Pancreas (tissue), 10 donors: ENCODE measurements at regions not wholly inside any gene's neighbourhood (a gene's known extent, or its start where the extent isn't known, plus 50 kb on each side); places are given as distances from the start of the nearest gene placed in this dataset.
A peak's percentile ranks its signal among the peaks of the same experiment; 100 is the strongest.

Experiments used
- ATAC-seq, 4 donors: fragments of 200-7000 bp; cut with Tn5 transposase; one replicate each; pipeline versions ENCODE4 v1.8.0 to v1.9.1; 2020; ENCODE audit warnings: mild to moderate bottlenecking in 4 of 4, moderate library complexity in 4 of 4
- DNase-seq, 6 donors: peaks; one replicate each; pipeline ENCODE4 v3.0.0-alpha.2; 2020
- FAIRE-seq: peaks from 2 replicates; lab custom pipeline; 2012; peaks lifted over from hg19 to GRCh38; lab: Jason Lieb, UNC
- H3K27ac ChIP-seq, 4 donors: fragments of 200-600 bp; sonication (generic); 1 replicate in 3 of 4; 2 replicates in 1 of 4; pipeline versions ENCODE4 v1.5.0 to v1.8.0; 2020
- H3K27me3 ChIP-seq, 4 donors: fragments of 200-600 bp; one replicate each; pipeline ENCODE4 v1.8.0; 2021
- H3K36me3 ChIP-seq, 3 donors: fragments of 200-600 bp; sonication (generic) in 1 of 3; one replicate each; pipeline versions ENCODE4 v1.5.0 to v1.8.0; 2020 to 2021
- H3K4me1 ChIP-seq, 3 donors: fragments of 200-600 bp; one replicate each; pipeline ENCODE4 v1.8.0; 2021
- H3K4me3 ChIP-seq, 4 donors: fragments of 200-600 bp; sonication (generic) in 2 of 4; one replicate each; pipeline versions ENCODE4 v1.5.0 to v1.8.0; 2020 to 2021
- H3K9me3 ChIP-seq, 4 donors: fragments of 200-600 bp; one replicate each; pipeline ENCODE4 v1.8.0; 2021
- WGBS, 2 donors: extraction: QIAGEN DNeasy Blood & Tissue Kit; methylation state at CpG; one replicate each; pipeline ENCODE4 v1.1.7; 2013; 5-methylcytosine and 5-hydroxymethylcytosine counted together
- intact Hi-C, 3 donors: fragments of 100-400 bp; cut with DNase I; formaldehyde crosslinking; loops; one replicate each; pipeline versions ENCODE4 v1.11.1 to v1.14.2; 2022
- TF ChIP-seq, protein P1 (sequence below), 4 donors: fragments of 200-600 bp; sonication (generic) in 3 of 4; IDR thresholded peaks; one replicate each; pipeline versions ENCODE4 v1.5.0 to v1.8.0; 2021; ENCODE audit warnings: antibody characterized with exemption in 4 of 4
- donor health status: healthy with polysubstance abuse.
- donor health status: DM: no; HTN: no; CAD: no; lungs with moderate emphysema.
- donor health status: DM: no; HTN: no; CAD: no.
- donor health status: control.
- donor health status: control.
- donor health status: Bipolar disorder and iron deficiency.
- donor health status: DM: yes; HTN: yes; CAD: no.
- donor health status: DM: no; HTN: no; CAD: no.
- donor health status: DM: no; HTN: no; CAD: no.
- donor health status: DM: yes; HTN: yes; CAD: no.

DNA sequence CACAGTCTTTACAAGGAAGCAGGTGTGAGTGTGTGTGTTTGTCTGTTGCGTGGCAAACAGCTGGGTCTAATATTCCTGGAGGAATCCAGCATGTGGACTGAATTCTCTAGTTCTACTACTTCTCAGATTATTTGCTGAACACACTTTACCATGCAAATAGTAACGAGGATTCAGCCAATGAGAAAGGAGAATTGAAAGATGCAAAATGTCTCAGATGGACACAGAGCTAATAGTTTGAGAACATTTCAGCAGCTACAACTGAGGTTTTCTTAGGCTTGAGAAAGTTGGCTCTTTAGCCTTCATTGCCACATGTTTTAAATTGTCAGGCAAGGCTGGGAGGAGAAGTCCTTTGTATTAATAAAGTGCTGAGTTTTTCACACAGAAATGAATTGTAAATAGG, 568.0 kb upstream of the MDFIC2 start:
- TF ChIP-seq, protein P1, sequence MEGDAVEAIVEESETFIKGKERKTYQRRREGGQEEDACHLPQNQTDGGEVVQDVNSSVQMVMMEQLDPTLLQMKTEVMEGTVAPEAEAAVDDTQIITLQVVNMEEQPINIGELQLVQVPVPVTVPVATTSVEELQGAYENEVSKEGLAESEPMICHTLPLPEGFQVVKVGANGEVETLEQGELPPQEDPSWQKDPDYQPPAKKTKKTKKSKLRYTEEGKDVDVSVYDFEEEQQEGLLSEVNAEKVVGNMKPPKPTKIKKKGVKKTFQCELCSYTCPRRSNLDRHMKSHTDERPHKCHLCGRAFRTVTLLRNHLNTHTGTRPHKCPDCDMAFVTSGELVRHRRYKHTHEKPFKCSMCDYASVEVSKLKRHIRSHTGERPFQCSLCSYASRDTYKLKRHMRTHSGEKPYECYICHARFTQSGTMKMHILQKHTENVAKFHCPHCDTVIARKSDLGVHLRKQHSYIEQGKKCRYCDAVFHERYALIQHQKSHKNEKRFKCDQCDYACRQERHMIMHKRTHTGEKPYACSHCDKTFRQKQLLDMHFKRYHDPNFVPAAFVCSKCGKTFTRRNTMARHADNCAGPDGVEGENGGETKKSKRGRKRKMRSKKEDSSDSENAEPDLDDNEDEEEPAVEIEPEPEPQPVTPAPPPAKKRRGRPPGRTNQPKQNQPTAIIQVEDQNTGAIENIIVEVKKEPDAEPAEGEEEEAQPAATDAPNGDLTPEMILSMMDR (IDR thresholded peaks at IDR 0.05), result no peak
- 78 to 84% methylated on average over 2 of the region's 2 CpGs for WGBS, 2 donors
- H3K9me3 ChIP-seq, result no peaks in the 10 kb centered on the region
- no peak overlapping the region for H3K4me3 ChIP-seq
- H3K4me1 ChIP-seq, result no peaks in the 10 kb centered on the region
- FAIRE-seq (no peak), DNase-seq (no peak), ATAC-seq (no peak)
- H3K27ac ChIP-seq, result no peak overlapping the region
- H3K27me3 ChIP-seq, result no peaks in the 10 kb centered on the region
- intact Hi-C loops, result no loop called here
- no peaks in the 10 kb centered on the region for H3K36me3 ChIP-seq

DNA sequence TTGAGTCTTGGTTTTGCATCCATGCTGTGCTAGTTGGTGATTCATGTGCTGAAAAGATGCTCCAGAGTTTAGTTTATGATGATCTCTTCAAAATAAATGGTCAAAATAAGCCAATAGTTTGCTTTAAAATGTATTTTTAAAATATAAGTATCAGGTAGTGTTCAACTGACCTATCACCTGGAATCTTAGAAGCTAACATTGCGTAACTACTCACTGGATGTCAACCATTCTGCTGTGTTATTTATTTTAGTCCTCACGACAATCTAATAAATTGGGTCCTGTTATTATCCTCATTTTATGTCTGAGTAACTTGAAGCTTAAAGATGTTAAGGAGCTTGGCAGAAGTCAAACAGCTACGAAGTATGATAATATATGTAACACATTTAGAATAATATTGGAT, 563.7 kb upstream of the MDFIC2 start:
- no peak for DNase-seq
- WGBS, 2 donors, result 69% methylated on average over 3 of the region's 3 CpGs
- ATAC-seq, result no peak
- Histone ChIP-seq H3K4me3 (no peak overlapping the region), H3K36me3 (no peaks in the 10 kb centered on the region), H3K9me3 (no peaks in the 10 kb centered on the region), H3K27me3 (no peaks in the 10 kb centered on the region), H3K27ac (no peak overlapping the region), H3K4me1 (no peaks in the 10 kb centered on the region)
- intact Hi-C loops, result no loop called here
- no peak for FAIRE-seq
- TF ChIP-seq, protein P1 (IDR thresholded peaks at IDR 0.05), result no peak

DNA sequence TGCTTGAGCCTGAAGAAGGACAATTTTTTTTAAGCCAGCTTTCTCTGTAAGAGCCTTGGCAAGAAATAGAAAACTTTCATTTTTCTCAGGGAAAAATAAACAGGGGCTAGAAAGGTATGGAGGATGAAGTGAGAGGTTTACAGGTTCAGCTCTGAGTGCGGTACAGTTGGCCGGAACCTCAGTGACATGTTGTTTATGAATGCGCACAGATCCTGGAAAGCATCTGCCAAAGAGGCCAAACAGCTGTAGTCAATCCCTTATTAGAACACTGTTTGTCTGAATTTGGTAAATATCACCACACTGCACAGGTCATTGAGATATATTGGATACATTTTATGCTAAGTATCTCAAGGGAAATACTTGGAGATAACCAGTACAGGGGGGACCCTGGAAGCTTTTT, 561.8 kb upstream of the MDFIC2 start:
- intact Hi-C loops, result no loop called here
- H3K9me3 ChIP-seq, result no peaks in the 10 kb centered on the region
- no peak overlapping the region for H3K27ac ChIP-seq
- ATAC-seq, result no peak
- no peak overlapping the region for H3K4me3 ChIP-seq
- 89 to 93% methylated on average over 3 of the region's 3 CpGs for WGBS, 2 donors
- TF ChIP-seq, protein P1 (IDR thresholded peaks at IDR 0.05), result no peak
- H3K27me3 ChIP-seq, result no peaks in the 10 kb centered on the region
- no peaks in the 10 kb centered on the region for H3K4me1 ChIP-seq
- H3K36me3 ChIP-seq, result no peaks in the 10 kb centered on the region
- no peak for FAIRE-seq
- DNase-seq, result no peak

DNA sequence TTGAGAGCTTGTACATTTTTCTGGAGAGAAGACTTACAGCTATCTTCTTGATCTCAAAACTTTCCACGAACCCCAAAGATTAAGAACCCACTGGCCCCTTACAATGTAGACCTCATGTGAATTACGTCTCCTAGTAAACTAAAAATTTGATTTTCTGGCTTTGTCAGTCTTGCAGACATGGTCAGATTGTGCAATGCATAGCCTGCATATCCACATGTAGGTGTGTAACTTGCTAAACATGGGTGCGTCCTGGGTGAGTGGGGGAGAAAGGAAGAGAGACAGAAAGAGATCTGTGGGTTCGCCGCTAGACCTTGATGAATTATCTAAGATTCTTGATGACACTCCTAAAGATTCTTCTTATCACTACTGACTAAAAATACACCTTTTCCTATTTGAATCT, 561.2 kb upstream of the MDFIC2 start:
- Histone ChIP-seq H3K27me3 (no peaks in the 10 kb centered on the region), H3K27ac (no peak overlapping the region), H3K4me3 (no peak overlapping the region), H3K4me1 (no peaks in the 10 kb centered on the region), H3K36me3 (no peaks in the 10 kb centered on the region), H3K9me3 (no peaks in the 10 kb centered on the region)
- no peak for DNase-seq
- TF ChIP-seq, protein P1 (IDR thresholded peaks at IDR 0.05), result no peak
- ATAC-seq, result no peak
- 85 to 89% methylated on average over 5 of the region's 5 CpGs for WGBS, 2 donors
- FAIRE-seq, result no peak
- intact Hi-C loops, result no loop called here

DNA sequence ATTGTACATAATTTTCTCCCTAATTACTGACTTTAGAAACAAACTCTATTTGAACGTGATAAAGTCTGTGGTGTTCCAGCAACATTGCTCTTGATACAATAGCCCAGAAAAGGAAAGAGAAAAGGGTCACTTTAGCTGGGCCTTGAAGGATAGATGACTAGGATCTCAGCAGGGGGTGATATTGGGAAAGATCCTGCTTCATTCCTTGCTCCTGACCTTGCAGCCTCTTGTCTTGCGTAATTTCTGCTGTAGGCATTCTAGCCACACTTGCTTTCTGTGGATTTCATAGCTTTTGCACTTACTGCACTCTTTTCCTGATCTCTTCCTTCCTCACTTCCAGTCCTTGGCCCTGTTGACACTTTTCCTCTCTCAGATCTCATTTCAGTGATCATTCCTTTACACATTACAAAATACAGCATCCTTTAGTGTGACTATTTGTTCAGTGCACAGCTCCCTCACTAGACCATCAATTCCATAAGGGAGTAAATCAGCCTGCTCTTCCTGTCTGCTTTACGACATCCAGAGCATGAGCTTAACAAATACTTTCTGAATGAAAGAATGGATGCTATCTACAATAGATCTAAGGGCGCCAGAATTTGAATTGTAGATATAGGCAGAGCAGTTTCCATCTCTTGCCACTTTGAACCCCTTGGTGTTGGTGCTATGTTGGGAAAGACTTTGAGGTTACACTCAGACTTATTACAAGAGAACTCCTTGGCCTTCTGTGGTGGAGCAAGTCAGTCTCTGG, 559.6 kb upstream of the MDFIC2 start:
- DNase-seq (no peak), ATAC-seq (peak in 3 of 4 donors; percentile 24 to 56 (median 27)), FAIRE-seq (no peak)
- no peaks in the 10 kb centered on the region for H3K9me3 ChIP-seq
- no peak overlapping the region for H3K4me3 ChIP-seq
- intact Hi-C loops, result no loop called here
- TF ChIP-seq, protein P1 (IDR thresholded peaks at IDR 0.05), result no peak
- H3K36me3 ChIP-seq, result no peaks in the 10 kb centered on the region
- H3K27me3 ChIP-seq, result no peaks in the 10 kb centered on the region
- 79 to 83% methylated on average over 4 of the region's 4 CpGs for WGBS, 2 donors
- H3K4me1 ChIP-seq, result no peaks in the 10 kb centered on the region
- no peak overlapping the region for H3K27ac ChIP-seq
